ENCODE measurements at regions not wholly inside any gene's neighbourhood (a gene's known extent, or its start where the extent isn't known, plus 50 kb on each side); places are given as distances from the start of the nearest gene placed in this dataset.
"Not testable (repeated sequence)": the region's sequence is repeated elsewhere in the genome, so short reads cannot be mapped to it uniquely, and the experiment has no call there.

DNA sequence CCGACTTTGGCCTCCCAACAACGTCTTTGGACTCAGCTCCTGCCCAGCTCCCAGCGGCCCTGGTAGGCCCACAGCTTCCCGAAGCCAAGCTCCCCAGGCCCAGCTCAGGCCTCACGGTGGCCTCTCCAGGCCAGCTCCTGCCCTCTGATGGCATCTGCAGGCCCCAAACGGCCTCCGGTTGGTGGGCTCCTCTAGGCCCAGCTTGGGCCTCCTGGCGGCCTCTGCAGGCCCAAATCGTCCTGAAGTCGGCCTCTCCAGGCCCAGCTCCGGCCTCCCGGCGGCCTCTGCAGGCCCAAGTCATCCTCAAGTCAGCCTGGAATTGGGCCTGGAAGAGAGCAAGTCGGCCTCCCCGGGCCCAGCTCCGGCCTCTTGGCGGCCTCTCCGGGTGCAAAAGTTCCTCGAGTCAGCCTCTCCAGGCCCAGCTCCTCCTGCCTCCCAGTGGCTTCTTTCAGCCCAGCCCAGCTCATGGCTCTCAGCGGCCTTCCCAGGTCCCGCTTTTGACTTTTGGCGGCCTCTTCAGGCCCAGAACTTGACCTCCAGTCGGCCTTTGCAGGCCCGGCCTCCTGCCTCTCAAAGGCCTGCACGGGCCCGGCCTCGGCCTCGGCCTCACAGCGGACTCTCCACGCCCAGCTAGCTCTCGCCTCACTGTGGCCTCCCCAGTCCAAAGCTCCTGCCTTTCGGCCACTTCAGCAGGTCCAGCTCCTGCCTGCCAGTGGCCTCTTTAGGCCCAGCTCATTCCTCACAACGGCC lies 50.9 kb upstream of the METTL14 start:
- ATAC-seq; DNase-seq; intact Hi-C loops (cut with DNase I, micrococcal nuclease): not testable (repeated sequence)
